Natural killer cell (primary cell): ENCODE measurements at regions not wholly inside any gene's neighbourhood (a gene's known extent, or its start where the extent isn't known, plus 50 kb on each side); places are given as distances from the start of the nearest gene placed in this dataset.

Experiments
- ATAC-seq, 3 donors: fragments of 150-1000 bp in 2 of 3; fragments of 200-7000 bp in 1 of 3; cut with Tn5 transposase; 1 replicate in 1 of 3; 2 replicates in 2 of 3; pipeline ENCODE4 v1.10.0; 2021; ENCODE audit warnings: mild to moderate bottlenecking in 2 of 3, moderate library complexity in 2 of 3
- DNase-seq, 2 donors: peaks; one replicate each; pipeline versions ENCODE4 v3.0.0 to v3.0.0-alpha.2; 2013 to 2021; ENCODE audit warnings: mixed read lengths in 1 of 2
- H3K27ac ChIP-seq: one replicate; pipeline ENCODE4 v1.5.1; 2013; ENCODE audit warnings: mild to moderate bottlenecking, low read length
- H3K27me3 ChIP-seq: one replicate; pipeline ENCODE4 v1.6.1; 2013; ENCODE audit warnings: low read length; ENCODE audit not compliant: control insufficient read depth, insufficient read depth
- H3K36me3 ChIP-seq: one replicate; pipeline ENCODE4 v1.6.1; 2013; ENCODE audit warnings: low read length; ENCODE audit not compliant: control insufficient read depth, insufficient read depth
- H3K4me1 ChIP-seq: one replicate; pipeline ENCODE4 v1.6.1; 2013; ENCODE audit warnings: low read length; ENCODE audit not compliant: control insufficient read depth, insufficient read depth
- H3K4me3 ChIP-seq: one replicate; pipeline ENCODE4 v1.5.1; 2013; ENCODE audit warnings: low read length
- H3K9me3 ChIP-seq: one replicate; pipeline ENCODE4 v1.6.1; 2013; ENCODE audit warnings: low read length; ENCODE audit not compliant: control insufficient read depth, insufficient read depth
- H3K27ac Mint-ChIP-seq, 2 donors: one replicate each; pipeline ENCODE4 v1.8.0; 2022; ENCODE audit warnings: mild to moderate bottlenecking in 2 of 2, mixed read lengths in 2 of 2, moderate library complexity in 1 of 2
- H3K27me3 Mint-ChIP-seq, 2 donors: one replicate each; pipeline ENCODE4 v1.8.0; 2022; ENCODE audit warnings: low read depth in 2 of 2, mixed read lengths in 2 of 2
- H3K36me3 Mint-ChIP-seq: one replicate; pipeline ENCODE4 v1.8.0; 2022; ENCODE audit warnings: mixed read lengths
- H3K4me1 Mint-ChIP-seq, 2 donors: one replicate each; pipeline ENCODE4 v1.8.0; 2022; ENCODE audit warnings: mixed read lengths in 2 of 2
- H3K4me3 Mint-ChIP-seq: one replicate; pipeline ENCODE4 v1.8.0; 2022; ENCODE audit warnings: mild to moderate bottlenecking, moderate library complexity, mixed read lengths
- H3K9me3 Mint-ChIP-seq, 2 donors: one replicate each; pipeline ENCODE4 v1.8.0; 2022; ENCODE audit warnings: mixed read lengths in 2 of 2
- WGBS: methylation state at CpG from one replicate; pipeline ENCODE4 v1.1.7; 2013; ENCODE audit warnings: missing lambda C conversion rate; ENCODE audit not compliant: insufficient coverage; 5-methylcytosine and 5-hydroxymethylcytosine counted together
- intact Hi-C: fragments of 100-400 bp; cut with micrococcal nuclease; formaldehyde crosslinking; loops from one replicate; pipeline ENCODE4 v1.14.2; 2022
- TF ChIP-seq, protein P1 (sequence below): fragments of 200-600 bp; IDR thresholded peaks from one replicate; pipeline ENCODE4 v1.8.0; 2022; ENCODE audit warnings: antibody characterized with exemption

DNA sequence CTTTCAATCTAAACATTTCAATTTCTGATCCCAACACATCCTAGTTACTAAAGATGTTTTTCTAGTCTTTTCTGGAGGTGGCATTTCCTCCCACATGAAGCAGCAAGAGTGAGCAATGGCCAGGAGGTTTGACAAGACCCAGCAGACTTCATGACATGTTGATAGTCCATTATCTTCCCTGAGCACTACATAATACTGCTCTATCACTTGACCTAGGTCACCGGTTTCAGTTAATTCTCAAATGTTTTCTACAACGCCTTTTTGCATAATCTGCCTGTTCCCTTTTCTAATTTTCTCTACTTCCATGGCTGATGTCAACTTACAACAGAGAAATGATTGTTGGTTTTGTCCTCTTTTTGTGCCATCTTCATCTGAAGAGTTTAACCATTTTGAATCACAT, 62.0 kb upstream of the GPRIN3 start:
- TF ChIP-seq, protein P1, sequence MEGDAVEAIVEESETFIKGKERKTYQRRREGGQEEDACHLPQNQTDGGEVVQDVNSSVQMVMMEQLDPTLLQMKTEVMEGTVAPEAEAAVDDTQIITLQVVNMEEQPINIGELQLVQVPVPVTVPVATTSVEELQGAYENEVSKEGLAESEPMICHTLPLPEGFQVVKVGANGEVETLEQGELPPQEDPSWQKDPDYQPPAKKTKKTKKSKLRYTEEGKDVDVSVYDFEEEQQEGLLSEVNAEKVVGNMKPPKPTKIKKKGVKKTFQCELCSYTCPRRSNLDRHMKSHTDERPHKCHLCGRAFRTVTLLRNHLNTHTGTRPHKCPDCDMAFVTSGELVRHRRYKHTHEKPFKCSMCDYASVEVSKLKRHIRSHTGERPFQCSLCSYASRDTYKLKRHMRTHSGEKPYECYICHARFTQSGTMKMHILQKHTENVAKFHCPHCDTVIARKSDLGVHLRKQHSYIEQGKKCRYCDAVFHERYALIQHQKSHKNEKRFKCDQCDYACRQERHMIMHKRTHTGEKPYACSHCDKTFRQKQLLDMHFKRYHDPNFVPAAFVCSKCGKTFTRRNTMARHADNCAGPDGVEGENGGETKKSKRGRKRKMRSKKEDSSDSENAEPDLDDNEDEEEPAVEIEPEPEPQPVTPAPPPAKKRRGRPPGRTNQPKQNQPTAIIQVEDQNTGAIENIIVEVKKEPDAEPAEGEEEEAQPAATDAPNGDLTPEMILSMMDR: no peak
- 88% methylated on average over 2 of the region's 2 CpGs for WGBS
- DNase-seq (no peak), ATAC-seq (no peak)
- no peaks in the 10 kb centered on the region for H3K4me1 ChIP-seq
- Mint-ChIP-seq H3K4me3 (no peak overlapping the region), H3K27me3 (peaks cover 0 to 3% of the 10 kb centered on the region in 2 donors), H3K4me1 (peaks cover 6 to 13% of the 10 kb centered on the region in 2 donors), H3K27ac (no peak overlapping the region), H3K9me3 (no peaks in the 10 kb centered on the region), H3K36me3 (no peaks in the 10 kb centered on the region)
- H3K36me3 ChIP-seq: no peaks in the 10 kb centered on the region
- no peak overlapping the region for H3K27ac ChIP-seq
- H3K27me3 ChIP-seq: no peaks in the 10 kb centered on the region
- intact Hi-C loops: no loop called here
- no peak overlapping the region for H3K4me3 ChIP-seq
- H3K9me3 ChIP-seq: no peaks in the 10 kb centered on the region

GRCh38 chr4:89368861-89369260, 61.3 kb upstream of the GPRIN3 start:
- intact Hi-C loops: no loop called here
- Mint-ChIP-seq H3K27ac (no peak overlapping the region), H3K27me3 (peaks cover 0 to 3% of the 10 kb centered on the region in 2 donors), H3K9me3 (no peaks in the 10 kb centered on the region), H3K4me1 (peaks cover 6 to 13% of the 10 kb centered on the region in 2 donors), H3K36me3 (no peaks in the 10 kb centered on the region), H3K4me3 (no peak overlapping the region)
- Histone ChIP-seq H3K27ac (no peak overlapping the region), H3K36me3 (no peaks in the 10 kb centered on the region), H3K4me1 (no peaks in the 10 kb centered on the region), H3K9me3 (no peaks in the 10 kb centered on the region), H3K27me3 (no peaks in the 10 kb centered on the region), H3K4me3 (no peak overlapping the region)
- DNase-seq (no peak), ATAC-seq (no peak)
- TF ChIP-seq, protein P1: no peak
- WGBS: 95% methylated on average over 2 of the region's 2 CpGs

DNA sequence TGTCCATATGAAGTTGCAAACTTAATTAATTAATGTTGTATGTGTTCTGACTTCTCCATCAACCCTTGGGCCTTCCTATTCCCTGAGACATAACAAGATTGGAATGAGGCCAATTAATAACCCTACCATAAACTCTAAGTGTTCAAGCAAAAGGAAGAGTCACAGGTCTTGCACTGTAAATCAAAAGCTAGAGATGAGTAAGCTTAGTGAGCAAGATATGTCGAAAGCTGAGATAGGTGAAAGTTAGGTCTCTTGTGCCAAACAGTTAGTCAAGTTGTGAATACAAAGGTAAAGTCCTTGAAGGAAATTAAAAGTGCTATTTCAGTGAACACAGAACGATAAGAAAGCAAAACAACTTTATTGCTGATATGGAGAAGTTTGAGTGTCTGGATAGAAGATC, 58.2 kb upstream of the GPRIN3 start:
- no peaks in the 10 kb centered on the region for H3K27me3 ChIP-seq
- no peak overlapping the region for H3K27ac ChIP-seq
- H3K4me3 ChIP-seq: no peak overlapping the region
- TF ChIP-seq, protein P1: no peak
- H3K27ac Mint-ChIP-seq: no peak overlapping the region
- no peak overlapping the region for H3K4me3 Mint-ChIP-seq
- H3K4me1 Mint-ChIP-seq: peaks cover 0 to 6% of the 10 kb centered on the region in 2 donors
- H3K9me3 Mint-ChIP-seq: no peaks in the 10 kb centered on the region
- peaks cover 0 to 3% of the 10 kb centered on the region in 2 donors for H3K27me3 Mint-ChIP-seq
- no peak for ATAC-seq
- no peaks in the 10 kb centered on the region for H3K4me1 ChIP-seq
- H3K36me3 ChIP-seq: no peaks in the 10 kb centered on the region
- no peak for DNase-seq
- H3K36me3 Mint-ChIP-seq: no peaks in the 10 kb centered on the region
- H3K9me3 ChIP-seq: no peaks in the 10 kb centered on the region
- 64% methylated on average over 2 of the region's 2 CpGs for WGBS
- intact Hi-C loops: no loop called here

DNA sequence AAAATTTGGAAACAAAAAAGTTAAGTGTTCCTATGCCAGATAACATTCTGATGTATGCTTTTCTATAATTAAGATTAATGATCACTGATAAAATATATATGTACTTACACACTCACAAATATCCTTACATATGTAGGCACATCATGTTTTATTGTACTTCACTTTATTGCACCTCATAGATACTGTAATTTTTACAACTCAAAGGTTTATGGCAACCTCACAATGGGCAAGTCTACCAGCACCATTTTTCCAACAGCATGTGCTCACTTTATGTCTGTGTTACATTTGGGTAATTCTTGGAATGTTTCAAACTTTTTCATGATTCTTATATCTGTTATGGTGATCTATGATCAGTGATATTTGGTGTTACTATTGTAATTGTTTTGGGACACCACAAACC, 57.8 kb upstream of the GPRIN3 start:
- no peaks in the 10 kb centered on the region for H3K36me3 ChIP-seq
- intact Hi-C loops: no loop called here
- H3K4me1 ChIP-seq: no peaks in the 10 kb centered on the region
- H3K27ac Mint-ChIP-seq: no peak overlapping the region
- no peaks in the 10 kb centered on the region for H3K9me3 Mint-ChIP-seq
- TF ChIP-seq, protein P1: no peak
- DNase-seq (no peak), ATAC-seq (no peak)
- H3K36me3 Mint-ChIP-seq: no peaks in the 10 kb centered on the region
- no peak overlapping the region for H3K4me3 ChIP-seq
- H3K9me3 ChIP-seq: no peaks in the 10 kb centered on the region
- no peaks in the 10 kb centered on the region for H3K27me3 ChIP-seq
- peaks cover 0 to 6% of the 10 kb centered on the region in 2 donors for H3K4me1 Mint-ChIP-seq
- no peak overlapping the region for H3K4me3 Mint-ChIP-seq
- no peak overlapping the region for H3K27ac ChIP-seq
- peaks cover 0 to 3% of the 10 kb centered on the region in 2 donors for H3K27me3 Mint-ChIP-seq
